Mucosa of descending colon (tissue), 3 donors: ENCODE measurements at regions not wholly inside any gene's neighbourhood (a gene's known extent, or its start where the extent isn't known, plus 50 kb on each side); places are given as distances from the start of the nearest gene placed in this dataset.

Experiments
- ATAC-seq: fragments of 200-7000 bp; cut with Tn5 transposase; one replicate; pipeline ENCODE4 v1.9.1; 2020; ENCODE audit warnings: mild to moderate bottlenecking, moderate library complexity
- DNase-seq, 3 donors: peaks; one replicate each; pipeline ENCODE4 v3.0.0-alpha.2; 2020
- H3K36me3 ChIP-seq: fragments of 200-600 bp; one replicate; pipeline ENCODE4 v1.8.0; 2021; ENCODE audit warnings: low read depth, mild to moderate bottlenecking
- H3K4me1 ChIP-seq: fragments of 200-600 bp; one replicate; pipeline ENCODE4 v1.8.0; 2021; ENCODE audit warnings: low read depth, mild to moderate bottlenecking
- H3K4me3 ChIP-seq: fragments of 200-600 bp; one replicate; pipeline ENCODE4 v1.8.0; 2021; ENCODE audit warnings: mild to moderate bottlenecking
- H3K9me3 ChIP-seq: fragments of 200-600 bp; one replicate; pipeline ENCODE4 v1.8.0; 2021; ENCODE audit warnings: mild to moderate bottlenecking
- CTCF ChIP-seq: fragments of 200-600 bp; IDR thresholded peaks from one replicate; pipeline ENCODE4 v1.8.0; 2022; ENCODE audit warnings: antibody characterized with exemption, mild to moderate bottlenecking
- intact Hi-C, 2 donors: fragments of 100-400 bp; cut with DNase I in 1 of 2; cut with micrococcal nuclease in 1 of 2; formaldehyde crosslinking; loops; one replicate each; pipeline versions ENCODE4 v1.11.0 to v1.11.1; 2022; cut with DNase I, micrococcal nuclease
- donor health status: DM: no; HTN: no; CAD: no; lungs with moderate emphysema.
- donor health status: DM: no; HTN: no; CAD: no.
- donor health status: DM: no; HTN: yes; CAD: no.

- DNase-seq (no peak), ATAC-seq (no peak)
- Histone ChIP-seq H3K4me3 (no peak overlapping the region), H3K4me1 (no peaks in the 10 kb centered on the region), H3K36me3 (no peaks in the 10 kb centered on the region), H3K9me3 (no peaks in the 10 kb centered on the region)
- TF ChIP-seq CTCF: no peak
- intact Hi-C loops: no loop called here
These were observed 60.2 kb upstream of the VPREB1 start for GRCh38 chr22:22184277-22184807.

GRCh38 chr22:22182990-22183264, 61.7 kb upstream of the VPREB1 start:
- ATAC-seq (no peak), DNase-seq (no peak)
- Histone ChIP-seq H3K36me3 (no peaks in the 10 kb centered on the region), H3K4me1 (no peaks in the 10 kb centered on the region), H3K9me3 (no peaks in the 10 kb centered on the region), H3K4me3 (no peak overlapping the region)
- intact Hi-C loops: no loop called here
- TF ChIP-seq CTCF: no peak

- no peak for ATAC-seq
- no peaks in the 10 kb centered on the region for H3K36me3 ChIP-seq
- H3K9me3 ChIP-seq: no peaks in the 10 kb centered on the region
- no peak overlapping the region for H3K4me3 ChIP-seq
- DNase-seq: no peak
- no peaks in the 10 kb centered on the region for H3K4me1 ChIP-seq
- TF ChIP-seq CTCF: no peak
- intact Hi-C loops: no loop called here
These were observed 62.2 kb upstream of the VPREB1 start for GRCh38 chr22:22182218-22182989.

- peak; percentile 57 for ATAC-seq
These were observed 63.2 kb upstream of the VPREB1 start for GRCh38 chr22:22181341-22181850.

GRCh38 chr22:22180738-22181285, 63.8 kb upstream of the VPREB1 start:
- intact Hi-C loops: no loop called here
- Histone ChIP-seq H3K36me3 (no peaks in the 10 kb centered on the region), H3K4me3 (no peak overlapping the region), H3K4me1 (no peaks in the 10 kb centered on the region), H3K9me3 (no peaks in the 10 kb centered on the region)
- DNase-seq: no peak
- no peak for TF ChIP-seq CTCF
- ATAC-seq: no peak

More at GRCh38 chr22:22181341-22181850, 63.2 kb upstream of the VPREB1 start:
- no peak overlapping the region for H3K4me3 ChIP-seq
- TF ChIP-seq CTCF: no peak
- no peaks in the 10 kb centered on the region for H3K9me3 ChIP-seq
- no peak for DNase-seq
- no peaks in the 10 kb centered on the region for H3K36me3 ChIP-seq
- no peaks in the 10 kb centered on the region for H3K4me1 ChIP-seq
- intact Hi-C loops: no loop called here
